HG03469 (cell line): ENCODE measurements at regions not wholly inside any gene's neighbourhood (a gene's known extent, or its start where the extent isn't known, plus 50 kb on each side); places are given as distances from the start of the nearest gene placed in this dataset.

Experiments used
- ATAC-seq: cut with Tn5 transposase; IDR thresholded peaks from one replicate; pipeline ENCODE4 v1.9.1; 2021; ENCODE audit warnings: mild to moderate bottlenecking, moderate library complexity, moderate number of reproducible peaks; ENCODE audit not compliant: unreplicated experiment

- no peak for ATAC-seq
Observed at GRCh38 chr6:14791526-14791925, 454.3 kb upstream of the JARID2 start.

- no peak for ATAC-seq
Observed at GRCh38 chr6:14792118-14792955, 453.5 kb upstream of the JARID2 start.

- ATAC-seq: no peak
Observed at GRCh38 chr6:14795451-14795850, 450.4 kb upstream of the JARID2 start.

- no peak for ATAC-seq
Observed at GRCh38 chr6:14796974-14797762, 448.7 kb upstream of the JARID2 start.

GRCh38 chr6:14797875-14798593 is 447.8 kb upstream of the JARID2 start:
- no peak for ATAC-seq

- no peak for ATAC-seq
Observed at GRCh38 chr6:14798594-14798982, 447.3 kb upstream of the JARID2 start.

- no peak for ATAC-seq
Observed at GRCh38 chr6:14798996-14799588, 446.8 kb upstream of the JARID2 start.

GRCh38 chr6:14799928-14800327 is 445.9 kb upstream of the JARID2 start:
- ATAC-seq: no peak

- no peak for ATAC-seq
Observed at GRCh38 chr6:14802514-14803160, 443.2 kb upstream of the JARID2 start.

GRCh38 chr6:14804001-14804784 is 441.7 kb upstream of the JARID2 start:
- ATAC-seq: no peak

- no peak for ATAC-seq
Observed at GRCh38 chr6:14804785-14805210, 441.1 kb upstream of the JARID2 start.

- no peak for ATAC-seq
Observed at GRCh38 chr6:14806101-14806500, 439.8 kb upstream of the JARID2 start.

- no peak for ATAC-seq
Observed at GRCh38 chr6:14807130-14807529, 438.7 kb upstream of the JARID2 start.

- ATAC-seq: no peak
Observed at GRCh38 chr6:14807971-14808370, 437.9 kb upstream of the JARID2 start.

GRCh38 chr6:14810021-14810420 is 435.8 kb upstream of the JARID2 start:
- no peak for ATAC-seq

GRCh38 chr6:14811775-14812428 is 434.0 kb upstream of the JARID2 start:
- no peak for ATAC-seq

- no peak for ATAC-seq
Observed at GRCh38 chr6:14814016-14814415, 431.9 kb upstream of the JARID2 start.

- ATAC-seq: no peak
Observed at GRCh38 chr6:14816116-14816859, 429.6 kb upstream of the JARID2 start.

- no peak for ATAC-seq
Observed at GRCh38 chr6:14817074-14817473, 428.8 kb upstream of the JARID2 start.
